KMS-11 (cell line): ENCODE measurements at regions not wholly inside any gene's neighbourhood (a gene's known extent, or its start where the extent isn't known, plus 50 kb on each side); places are given as distances from the start of the nearest gene placed in this dataset.

Experiments used
- H2AFZ ChIP-seq: fragments of 200-600 bp; sonication (generic); 2 replicates; pipeline ENCODE4 v1.6.1; 2016; ENCODE audit warnings: antibody characterized with exemption, mixed run types, low read depth
- H3K27ac ChIP-seq: fragments of 200-600 bp; sonication (generic); 2 replicates; pipeline ENCODE4 v1.6.1; 2016; ENCODE audit warnings: mild to moderate bottlenecking, mixed run types
- H3K27me3 ChIP-seq: fragments of 200-600 bp; sonication (generic); 2 replicates; pipeline ENCODE4 v1.6.1; 2017; ENCODE audit warnings: mild to moderate bottlenecking, low read depth, mixed run types, moderate library complexity; ENCODE audit not compliant: insufficient read depth
- H3K36me3 ChIP-seq: fragments of 200-600 bp; sonication (generic); 2 replicates; pipeline ENCODE4 v1.6.1; 2017; ENCODE audit warnings: mild to moderate bottlenecking, mixed run types; ENCODE audit not compliant: insufficient read depth
- H3K4me1 ChIP-seq: fragments of 200-600 bp; sonication (generic); 2 replicates; pipeline ENCODE4 v1.6.1; 2016; ENCODE audit warnings: mild to moderate bottlenecking, low read depth, mixed run types; ENCODE audit not compliant: poor library complexity, severe bottlenecking
- H3K4me2 ChIP-seq: fragments of 200-600 bp; sonication (generic); 2 replicates; pipeline ENCODE4 v1.7.0; 2016; ENCODE audit warnings: mild to moderate bottlenecking, mixed run types
- H3K4me3 ChIP-seq: fragments of 200-600 bp; sonication (generic); IDR thresholded peaks from 2 replicates; pipeline ENCODE4 v1.6.1; 2017; ENCODE audit warnings: low read depth, low read length, mixed read lengths; ENCODE audit not compliant: insufficient read depth
- H3K79me2 ChIP-seq: fragments of 200-600 bp; sonication (generic); 2 replicates; pipeline ENCODE4 v1.6.1; 2016; ENCODE audit warnings: low read depth, mixed run types; ENCODE audit not compliant: insufficient read depth
- H3K9ac ChIP-seq: fragments of 200-600 bp; sonication (generic); 2 replicates; pipeline ENCODE4 v1.6.1; 2016; ENCODE audit warnings: mild to moderate bottlenecking, mixed run types
- H4K20me1 ChIP-seq: fragments of 200-600 bp; sonication (generic); 2 replicates; pipeline ENCODE4 v1.6.1; 2016; ENCODE audit warnings: mild to moderate bottlenecking, mixed run types; ENCODE audit not compliant: insufficient read depth
- TF ChIP-seq, protein P1 (sequence below): fragments of 200-600 bp; sonication (generic); conservative IDR thresholded peaks from 2 replicates; pipeline ENCODE4 v1.6.1; 2017; ENCODE audit warnings: low read depth, mild to moderate bottlenecking, antibody characterized with exemption, low read length, moderate library complexity, mixed read lengths

DNA sequence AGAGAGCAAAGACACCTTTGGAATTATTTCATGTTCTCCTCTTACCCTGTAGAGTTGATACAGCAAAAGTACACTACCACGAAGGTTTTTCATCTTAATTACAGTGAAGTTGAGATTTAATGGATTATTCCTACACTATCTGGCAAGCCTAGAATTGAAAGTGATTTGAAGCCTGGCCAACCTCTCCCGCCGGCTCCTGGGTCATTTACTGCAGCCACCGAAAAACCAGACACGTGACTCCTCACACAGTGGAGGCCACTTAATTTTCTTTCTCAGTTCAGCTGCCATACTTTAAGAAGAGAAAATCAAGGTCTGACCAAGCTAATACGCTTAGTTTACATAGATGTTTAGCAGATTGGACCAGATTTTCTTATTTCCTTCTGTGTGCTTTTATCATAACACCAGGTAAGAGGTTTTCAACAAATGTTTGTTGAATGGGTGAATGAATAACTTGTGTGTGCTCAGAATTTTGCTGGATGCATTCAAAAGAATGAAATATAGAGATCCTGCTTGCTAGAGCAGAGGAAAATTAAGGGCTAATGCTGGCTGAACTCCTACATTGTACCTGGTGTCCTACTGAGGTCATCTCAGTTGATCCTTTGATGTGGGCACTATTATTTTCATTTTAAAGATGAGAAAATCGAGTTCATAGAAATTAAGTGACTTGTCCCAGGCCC lies 97.2 kb upstream of the PDE10A start:
- TF ChIP-seq, protein P1, sequence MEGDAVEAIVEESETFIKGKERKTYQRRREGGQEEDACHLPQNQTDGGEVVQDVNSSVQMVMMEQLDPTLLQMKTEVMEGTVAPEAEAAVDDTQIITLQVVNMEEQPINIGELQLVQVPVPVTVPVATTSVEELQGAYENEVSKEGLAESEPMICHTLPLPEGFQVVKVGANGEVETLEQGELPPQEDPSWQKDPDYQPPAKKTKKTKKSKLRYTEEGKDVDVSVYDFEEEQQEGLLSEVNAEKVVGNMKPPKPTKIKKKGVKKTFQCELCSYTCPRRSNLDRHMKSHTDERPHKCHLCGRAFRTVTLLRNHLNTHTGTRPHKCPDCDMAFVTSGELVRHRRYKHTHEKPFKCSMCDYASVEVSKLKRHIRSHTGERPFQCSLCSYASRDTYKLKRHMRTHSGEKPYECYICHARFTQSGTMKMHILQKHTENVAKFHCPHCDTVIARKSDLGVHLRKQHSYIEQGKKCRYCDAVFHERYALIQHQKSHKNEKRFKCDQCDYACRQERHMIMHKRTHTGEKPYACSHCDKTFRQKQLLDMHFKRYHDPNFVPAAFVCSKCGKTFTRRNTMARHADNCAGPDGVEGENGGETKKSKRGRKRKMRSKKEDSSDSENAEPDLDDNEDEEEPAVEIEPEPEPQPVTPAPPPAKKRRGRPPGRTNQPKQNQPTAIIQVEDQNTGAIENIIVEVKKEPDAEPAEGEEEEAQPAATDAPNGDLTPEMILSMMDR = no peak
- no peaks in the 10 kb centered on the region for H3K79me2 ChIP-seq
- H3K27me3 ChIP-seq = no peaks in the 10 kb centered on the region

GRCh38 chr6:165758441-165758840 lies 95.4 kb upstream of the PDE10A start:
- Histone ChIP-seq H3K36me3 (no peaks in the 10 kb centered on the region), H3K9ac (no peak overlapping the region), H2AFZ (no peak overlapping the region), H3K4me1 (no peaks in the 10 kb centered on the region), H4K20me1 (no peaks in the 10 kb centered on the region), H3K27ac (no peak overlapping the region), H3K79me2 (no peaks in the 10 kb centered on the region), H3K27me3 (no peaks in the 10 kb centered on the region), H3K4me3 (no peak overlapping the region), H3K4me2 (no peak overlapping the region)
- TF ChIP-seq, protein P1 = no peak

More for the DNA sequence above, 97.2 kb upstream of the PDE10A start:
- H3K4me3 ChIP-seq = no peak overlapping the region
- H3K36me3 ChIP-seq = no peaks in the 10 kb centered on the region
- H3K27ac ChIP-seq = no peak overlapping the region
- no peaks in the 10 kb centered on the region for H4K20me1 ChIP-seq
- no peak overlapping the region for H2AFZ ChIP-seq
- no peaks in the 10 kb centered on the region for H3K4me1 ChIP-seq
- no peak overlapping the region for H3K4me2 ChIP-seq
- H3K9ac ChIP-seq = no peak overlapping the region

DNA sequence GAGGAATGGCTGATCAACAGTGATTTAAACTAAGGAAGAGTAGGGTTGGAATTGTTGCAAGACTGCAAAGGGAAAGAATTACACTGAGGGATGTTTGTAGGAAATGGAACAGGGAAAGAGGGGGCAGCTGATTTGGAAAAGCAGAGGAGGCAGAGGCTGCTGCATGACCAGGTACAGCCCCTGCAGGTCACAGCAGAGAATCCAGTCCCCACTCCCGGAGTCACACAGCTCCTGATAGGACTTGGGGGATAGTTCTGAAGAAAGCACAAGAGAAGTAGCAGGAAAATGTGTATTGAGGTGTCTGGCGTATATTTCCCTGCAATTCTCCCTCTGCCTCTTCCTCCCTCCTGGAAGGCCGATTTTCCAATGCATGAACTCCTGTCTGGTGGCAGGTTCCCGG lies 92.5 kb upstream of the PDE10A start:
- TF ChIP-seq, protein P1 = no peak
- Histone ChIP-seq H3K36me3 (no peaks in the 10 kb centered on the region), H3K27ac (no peak overlapping the region)

GRCh38 chr6:165753506-165753905 lies 90.5 kb upstream of the PDE10A start:
- Histone ChIP-seq H3K4me3 (no peak overlapping the region), H4K20me1 (no peaks in the 10 kb centered on the region), H2AFZ (no peak overlapping the region), H3K27ac (no peak overlapping the region), H3K79me2 (no peaks in the 10 kb centered on the region), H3K4me2 (no peak overlapping the region), H3K36me3 (no peaks in the 10 kb centered on the region), H3K27me3 (no peaks in the 10 kb centered on the region), H3K9ac (no peak overlapping the region), H3K4me1 (no peaks in the 10 kb centered on the region)
- TF ChIP-seq, protein P1 = no peak

More for the DNA sequence above, 92.5 kb upstream of the PDE10A start:
- H3K4me1 ChIP-seq = no peaks in the 10 kb centered on the region
- no peak overlapping the region for H3K4me2 ChIP-seq
- H3K9ac ChIP-seq = no peak overlapping the region
- no peak overlapping the region for H3K4me3 ChIP-seq
- no peak overlapping the region for H2AFZ ChIP-seq
- H3K27me3 ChIP-seq = no peaks in the 10 kb centered on the region
- H4K20me1 ChIP-seq = no peaks in the 10 kb centered on the region
- H3K79me2 ChIP-seq = no peaks in the 10 kb centered on the region
